ENCODE measurements at regions not wholly inside any gene's neighbourhood (a gene's known extent, or its start where the extent isn't known, plus 50 kb on each side); places are given as distances from the start of the nearest gene placed in this dataset.

- no peak for DNase-seq (ENCODE audit: low read depth)
- Histone ChIP-seq H3K27me3 (ENCODE audit: control insufficient read depth, insufficient read depth, low read length) (no peaks in the 10 kb centered on the region), H3K36me3 (ENCODE audit: control insufficient read depth, insufficient read depth, low read length) (no peaks in the 10 kb centered on the region), H3K4me3 (ENCODE audit: low read depth, low read length) (no peak overlapping the region)
- TF ChIP-seq CTCF (IDR thresholded peaks at IDR 0.05; ENCODE audit: insufficient read depth, low read length, poor library complexity, severe bottlenecking) = no peak
These were observed 135.1 kb upstream of the GEMIN8 start for GRCh38 chrX:14164828-14165227.

- H3K36me3 ChIP-seq (ENCODE audit: control insufficient read depth, insufficient read depth, low read length) = no peaks in the 10 kb centered on the region
- TF ChIP-seq CTCF (IDR thresholded peaks at IDR 0.05; ENCODE audit: insufficient read depth, low read length, poor library complexity, severe bottlenecking) = no peak
- H3K4me3 ChIP-seq (ENCODE audit: low read depth, low read length) = no peak overlapping the region
These were observed 95.8 kb upstream of the GEMIN8 start for GRCh38 chrX:14125462-14125861.

GRCh38 chrX:14124562-14124961, 94.9 kb upstream of the GEMIN8 start:
- peaks cover 3% of the 10 kb centered on the region for H3K27me3 ChIP-seq (ENCODE audit: control insufficient read depth, insufficient read depth, low read length)
- no peaks in the 10 kb centered on the region for H3K36me3 ChIP-seq (ENCODE audit: control insufficient read depth, insufficient read depth, low read length)
- TF ChIP-seq CTCF (IDR thresholded peaks at IDR 0.05; ENCODE audit: insufficient read depth, low read length, poor library complexity, severe bottlenecking) = no peak
- H3K4me3 ChIP-seq (ENCODE audit: low read depth, low read length) = no peak overlapping the region
- DNase-seq (ENCODE audit: low read depth) = no peak

More at GRCh38 chrX:14125462-14125861, 95.8 kb upstream of the GEMIN8 start:
- H3K27me3 ChIP-seq (ENCODE audit: control insufficient read depth, insufficient read depth, low read length) = peaks cover 3% of the 10 kb centered on the region
- no peak for DNase-seq (ENCODE audit: low read depth)

GRCh38 chrX:14095702-14096101, 66.0 kb upstream of the GEMIN8 start:
- TF ChIP-seq CTCF (IDR thresholded peaks at IDR 0.05; ENCODE audit: insufficient read depth, low read length, poor library complexity, severe bottlenecking) = peak; percentile 64
- peaks cover under 1% of the 10 kb centered on the region for H3K27me3 ChIP-seq (ENCODE audit: control insufficient read depth, insufficient read depth, low read length)
- H3K36me3 ChIP-seq (ENCODE audit: control insufficient read depth, insufficient read depth, low read length) = no peaks in the 10 kb centered on the region
- DNase-seq (ENCODE audit: low read depth) = peak; percentile 7
- no peak overlapping the region for H3K4me3 ChIP-seq (ENCODE audit: low read depth, low read length)

- no peaks in the 10 kb centered on the region for H3K36me3 ChIP-seq (ENCODE audit: control insufficient read depth, insufficient read depth, low read length)
- H3K27me3 ChIP-seq (ENCODE audit: control insufficient read depth, insufficient read depth, low read length) = peaks cover 2% of the 10 kb centered on the region
- TF ChIP-seq CTCF (IDR thresholded peaks at IDR 0.05; ENCODE audit: insufficient read depth, low read length, poor library complexity, severe bottlenecking) = no peak
- no peak overlapping the region for H3K4me3 ChIP-seq (ENCODE audit: low read depth, low read length)
- no peak for DNase-seq (ENCODE audit: low read depth)
These were observed 64.5 kb upstream of the GEMIN8 start for GRCh38 chrX:14094191-14094590.

- H3K27me3 ChIP-seq (ENCODE audit: control insufficient read depth, insufficient read depth, low read length) = no peaks in the 10 kb centered on the region
- no peak overlapping the region for H3K4me3 ChIP-seq (ENCODE audit: low read depth, low read length)
- DNase-seq (ENCODE audit: low read depth) = no peak
- no peak for TF ChIP-seq CTCF (IDR thresholded peaks at IDR 0.05; ENCODE audit: insufficient read depth, low read length, poor library complexity, severe bottlenecking)
- H3K36me3 ChIP-seq (ENCODE audit: control insufficient read depth, insufficient read depth, low read length) = no peaks in the 10 kb centered on the region
These were observed 54.8 kb upstream of the GEMIN8 start for GRCh38 chrX:14084466-14084865.

Data from kidney epithelial cell (primary cell).